Activated effector memory CD4-positive, alpha-beta T cell treated with anti-CD3 and anti-CD28 coated beads, Interleukin-2, amount 50 U/mL, for 16 hours (primary cell): ENCODE measurements at regions not wholly inside any gene's neighbourhood (a gene's known extent, or its start where the extent isn't known, plus 50 kb on each side); places are given as distances from the start of the nearest gene placed in this dataset.
A peak's percentile ranks its signal among the peaks of the same experiment; 100 is the strongest.

Experiments
- DNase-seq: peaks from one replicate; pipeline ENCODE4 v3.0.0-alpha.2; 2020

DNA sequence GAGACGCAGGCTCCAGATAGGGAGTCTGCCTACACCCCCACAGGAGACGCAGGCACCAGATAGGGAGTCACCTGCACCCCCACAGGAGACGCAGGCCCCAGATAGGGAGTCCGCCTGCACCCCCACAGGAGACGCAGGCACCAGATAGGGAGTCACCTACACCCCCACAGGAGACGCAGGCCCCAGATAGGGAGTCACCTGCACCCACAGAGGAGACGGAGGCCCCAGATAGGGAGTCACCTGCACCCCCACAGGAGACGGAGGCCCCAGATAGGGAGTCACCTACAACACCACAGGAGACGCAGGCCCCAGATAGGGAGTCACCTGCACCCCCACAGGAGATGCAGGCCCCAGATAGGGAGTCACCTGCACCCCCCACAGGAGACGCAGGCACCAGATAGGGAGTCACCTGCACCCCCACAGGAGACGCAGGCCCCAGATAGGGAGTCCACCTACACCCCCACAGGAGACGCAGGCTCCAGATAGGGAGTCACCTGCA lies 77.2 kb upstream of the PPP2R2D start:
- peak; percentile 53 for DNase-seq

DNA sequence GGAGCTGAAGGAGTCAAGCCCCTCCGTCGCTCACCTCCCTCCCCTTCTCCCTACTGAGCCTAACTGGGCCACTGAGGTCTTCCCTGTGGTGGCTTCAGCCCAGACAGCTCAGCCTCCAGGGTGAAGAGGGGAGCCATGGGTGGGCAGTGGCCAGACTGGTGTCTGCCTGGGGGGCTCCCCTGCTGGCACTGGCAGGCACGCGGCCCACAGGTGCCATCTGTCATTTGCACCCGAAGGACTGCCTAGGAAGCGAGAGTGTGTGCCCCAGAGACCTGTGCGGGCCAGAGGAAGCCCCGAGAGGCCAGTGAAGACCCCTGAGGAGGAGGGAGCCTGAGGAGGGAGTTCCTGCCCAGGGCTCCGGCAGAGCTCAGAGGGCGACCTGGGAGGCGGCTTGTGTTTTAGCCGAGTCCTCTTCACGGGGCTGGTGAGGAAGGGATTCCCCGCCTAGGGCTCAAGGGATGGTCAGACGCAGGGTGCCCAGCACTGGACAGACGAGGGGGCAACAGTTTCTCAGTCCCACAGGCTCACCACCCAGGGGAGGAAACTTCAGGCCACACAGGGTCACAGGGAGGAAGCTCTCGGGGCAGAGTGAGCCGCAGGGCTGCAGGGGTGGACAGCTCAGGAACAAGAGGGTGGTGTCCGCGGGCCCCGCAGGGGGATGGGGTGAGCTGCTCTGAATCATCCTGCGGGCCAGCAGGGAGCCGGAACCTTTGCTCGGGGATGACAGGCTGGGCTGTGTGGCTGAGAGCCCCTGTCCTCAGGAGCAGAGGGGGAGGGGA lies 76.2 kb upstream of the PPP2R2D start:
- peak; percentile 60 for DNase-seq

DNA sequence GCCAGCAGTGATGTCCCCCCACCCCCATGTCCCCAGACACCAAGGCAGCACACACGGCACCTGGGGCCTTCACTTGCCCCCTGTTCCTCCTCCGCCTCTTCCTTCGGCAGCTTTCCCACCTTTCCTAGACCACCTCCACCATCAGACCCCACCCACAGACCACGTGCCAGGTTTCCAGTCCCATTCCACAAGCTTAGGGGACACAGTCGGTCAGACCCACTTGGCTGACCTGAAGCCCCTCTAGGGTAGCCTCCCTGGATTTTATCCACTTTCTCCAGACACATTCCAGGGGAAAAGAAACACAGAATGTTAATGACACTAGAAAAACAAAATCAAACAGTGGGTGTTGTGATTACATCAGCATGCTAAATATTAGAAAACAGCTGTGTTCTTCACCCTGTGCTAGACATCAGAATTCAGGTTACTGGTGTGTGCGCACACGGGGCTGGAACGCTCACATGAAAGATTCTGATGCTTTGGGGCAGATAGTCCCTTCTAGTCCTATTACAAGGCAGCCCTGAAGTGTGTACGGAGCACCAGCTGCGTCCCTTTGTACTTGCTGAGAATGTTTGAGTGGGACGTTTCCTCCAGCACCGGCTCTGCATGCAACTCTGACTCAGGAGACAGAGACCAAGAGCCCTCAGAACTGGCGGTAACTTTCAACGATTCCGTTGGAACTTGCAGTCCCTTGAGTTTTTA lies 75.5 kb upstream of the PPP2R2D start:
- DNase-seq = peak; percentile 31

DNA sequence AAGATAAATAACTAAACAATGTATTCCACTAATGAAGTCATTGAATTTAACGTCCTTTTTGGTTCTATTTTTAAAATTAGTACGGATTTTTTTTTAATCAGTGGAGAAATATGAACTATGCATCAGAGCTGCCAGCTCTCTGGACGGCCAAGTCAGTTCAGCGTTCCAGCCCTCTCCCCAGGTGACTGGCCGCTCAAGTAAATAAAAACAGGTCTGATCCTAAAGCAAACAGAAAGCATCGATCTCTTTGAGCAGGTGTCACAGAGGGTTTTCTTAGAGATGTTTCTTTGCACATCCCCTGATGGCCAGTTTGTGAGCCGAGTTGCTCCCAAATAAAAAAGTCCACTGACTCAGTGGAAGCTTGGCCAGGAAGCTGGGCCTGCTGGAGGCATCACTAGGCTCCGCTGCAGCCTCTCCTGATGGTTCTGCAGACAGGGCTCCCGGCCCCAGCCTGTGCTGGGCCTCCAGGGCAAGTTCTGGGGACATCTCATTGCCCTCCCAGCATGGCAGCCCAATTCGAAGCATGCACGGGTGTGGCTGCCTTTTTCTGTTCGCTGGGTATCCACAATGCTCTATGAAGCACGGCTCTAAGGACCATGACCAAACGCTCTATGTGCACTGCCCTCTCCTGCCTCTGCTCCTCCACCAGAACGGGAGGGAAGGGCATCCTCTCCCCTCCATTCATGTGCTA lies 74.7 kb upstream of the PPP2R2D start:
- DNase-seq = no peak

DNA sequence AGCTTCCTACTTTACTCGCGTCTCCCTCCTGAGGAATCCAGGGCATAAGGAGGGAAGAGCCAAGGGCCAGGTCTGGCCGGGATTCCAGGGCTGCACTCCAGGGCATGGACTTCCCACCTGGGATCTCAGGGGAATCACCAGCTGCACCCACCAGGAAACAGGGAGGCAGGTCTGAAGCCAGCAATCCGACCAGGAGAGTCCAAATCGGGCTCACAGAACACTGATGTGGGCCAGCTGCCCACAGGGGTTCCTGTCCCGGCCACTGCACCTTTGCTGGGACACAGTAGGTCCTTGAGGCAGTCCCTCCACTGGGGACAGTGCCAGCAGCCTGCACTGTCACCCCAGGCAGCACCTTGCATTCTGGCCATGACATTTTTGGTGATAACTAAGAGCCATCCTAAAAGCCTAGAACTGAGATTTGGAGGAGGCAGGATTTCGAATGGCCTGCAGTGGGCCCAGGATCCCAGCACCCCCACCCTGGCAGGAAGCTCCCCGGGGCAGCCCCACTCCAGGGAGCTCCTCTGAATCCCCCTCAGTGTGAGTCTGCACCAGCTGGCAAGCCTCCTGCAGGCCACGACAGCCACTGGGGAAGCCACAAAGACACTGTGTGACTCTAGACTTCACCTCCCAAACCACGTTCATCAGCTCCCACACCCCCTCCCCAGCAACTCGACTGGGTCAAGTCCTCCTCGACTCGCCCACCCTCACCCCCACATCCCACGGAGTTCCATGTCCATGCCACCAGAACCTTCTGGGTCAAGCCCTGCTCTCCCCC lies 71.5 kb upstream of the PPP2R2D start:
- DNase-seq = no peak

DNA sequence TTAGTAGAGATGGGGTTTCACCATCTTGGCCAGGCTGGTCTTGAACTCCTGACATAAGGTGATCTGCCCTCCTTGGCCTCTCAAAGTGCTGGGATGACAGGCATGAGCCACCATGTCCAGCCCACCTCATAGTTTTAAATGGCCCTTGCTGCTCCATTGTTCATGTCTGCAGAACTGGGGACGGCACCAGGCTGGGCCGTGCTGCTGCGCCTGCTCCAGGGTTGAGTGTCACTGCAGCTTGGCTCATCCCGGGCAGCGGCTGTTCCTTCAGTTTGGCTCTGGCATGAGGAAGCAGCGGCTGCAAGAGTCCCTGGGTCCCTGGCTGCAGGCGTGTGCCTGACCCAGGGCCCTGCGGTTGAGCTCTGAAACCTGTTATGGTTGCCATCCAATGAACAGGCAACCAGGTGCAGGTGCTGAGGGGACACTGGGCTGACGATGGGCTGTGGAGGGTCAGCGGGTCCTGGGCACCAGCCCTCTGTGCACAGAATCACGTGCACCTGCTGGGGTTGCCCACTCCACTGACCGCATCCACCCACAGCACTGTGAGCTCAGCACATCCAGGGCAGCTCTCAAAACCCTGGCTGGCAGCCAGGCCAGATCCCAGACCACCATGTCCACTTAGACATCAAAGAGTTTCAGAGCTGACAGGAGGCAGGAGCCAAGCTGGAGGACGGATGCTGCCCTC lies 70.2 kb upstream of the PPP2R2D start:
- DNase-seq = no peak

DNA sequence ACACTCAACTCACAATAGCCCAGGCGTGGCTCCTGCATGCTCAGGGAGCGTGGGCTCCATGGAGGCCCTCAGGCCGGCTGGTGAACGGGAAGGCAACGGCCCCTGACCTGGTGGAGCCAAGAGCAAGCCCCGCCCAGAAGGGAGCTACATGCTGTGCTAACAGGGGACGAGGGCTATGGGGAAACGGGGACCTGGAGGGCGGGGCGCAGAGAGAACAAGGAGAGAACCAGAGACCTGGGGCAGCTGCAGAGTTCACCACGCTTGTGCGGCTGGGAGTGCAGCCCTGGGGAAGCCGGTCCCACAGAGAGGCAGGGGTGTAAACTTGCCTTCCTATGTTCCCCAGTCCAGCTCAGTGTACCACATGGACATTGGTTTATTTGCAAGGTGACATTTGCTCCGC lies 69.2 kb upstream of the PPP2R2D start:
- no peak for DNase-seq

DNA sequence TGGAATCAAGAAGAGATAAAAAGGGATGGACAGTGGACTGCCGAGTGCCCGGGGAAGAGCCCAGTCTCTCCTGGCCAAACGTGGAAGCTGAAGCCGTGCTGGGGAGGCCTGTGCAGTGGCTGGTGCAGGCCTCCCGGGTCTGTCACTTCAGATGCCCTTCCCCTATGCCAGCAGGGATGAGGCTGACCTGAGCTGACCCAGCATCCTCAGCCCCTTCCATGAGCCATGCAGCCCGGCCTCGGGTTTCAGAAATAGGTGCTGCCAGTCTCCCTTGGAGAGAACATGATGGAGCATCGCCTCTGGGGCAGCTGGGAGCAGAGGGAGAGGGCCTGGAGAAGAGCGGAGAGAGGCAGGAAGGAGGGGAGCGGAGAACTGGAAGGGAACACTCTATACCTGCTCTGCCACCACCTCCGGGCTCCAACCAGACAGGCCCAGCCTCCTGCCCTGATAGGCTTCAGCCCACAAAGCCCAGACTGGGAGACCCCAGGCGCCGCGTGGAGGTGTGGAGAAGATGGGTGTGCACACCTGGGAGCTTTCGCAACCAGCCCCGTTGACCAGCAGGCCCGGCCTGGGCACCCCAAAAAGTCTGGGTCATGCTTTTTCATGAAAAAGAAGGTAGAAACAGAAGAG lies 68.6 kb upstream of the PPP2R2D start:
- DNase-seq = no peak

DNA sequence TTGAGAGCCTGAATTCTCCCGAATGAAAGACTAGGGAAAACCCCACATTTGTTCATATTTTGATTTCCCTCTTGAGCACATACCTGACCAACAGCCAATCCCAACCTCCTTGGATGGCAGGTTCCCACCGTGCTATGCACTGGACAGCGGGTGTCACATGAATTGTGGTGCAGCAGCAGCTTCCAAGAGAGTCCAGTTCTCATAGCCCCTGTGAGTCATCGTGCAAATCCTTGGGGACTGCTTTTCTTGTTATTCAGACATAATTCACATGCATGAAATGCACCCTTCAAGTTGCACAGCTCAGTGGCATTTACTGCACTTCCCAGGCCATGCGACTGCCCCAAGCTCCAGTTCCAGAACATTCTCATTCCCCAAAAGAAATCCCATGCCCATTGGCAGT lies 67.8 kb upstream of the PPP2R2D start:
- no peak for DNase-seq

DNA sequence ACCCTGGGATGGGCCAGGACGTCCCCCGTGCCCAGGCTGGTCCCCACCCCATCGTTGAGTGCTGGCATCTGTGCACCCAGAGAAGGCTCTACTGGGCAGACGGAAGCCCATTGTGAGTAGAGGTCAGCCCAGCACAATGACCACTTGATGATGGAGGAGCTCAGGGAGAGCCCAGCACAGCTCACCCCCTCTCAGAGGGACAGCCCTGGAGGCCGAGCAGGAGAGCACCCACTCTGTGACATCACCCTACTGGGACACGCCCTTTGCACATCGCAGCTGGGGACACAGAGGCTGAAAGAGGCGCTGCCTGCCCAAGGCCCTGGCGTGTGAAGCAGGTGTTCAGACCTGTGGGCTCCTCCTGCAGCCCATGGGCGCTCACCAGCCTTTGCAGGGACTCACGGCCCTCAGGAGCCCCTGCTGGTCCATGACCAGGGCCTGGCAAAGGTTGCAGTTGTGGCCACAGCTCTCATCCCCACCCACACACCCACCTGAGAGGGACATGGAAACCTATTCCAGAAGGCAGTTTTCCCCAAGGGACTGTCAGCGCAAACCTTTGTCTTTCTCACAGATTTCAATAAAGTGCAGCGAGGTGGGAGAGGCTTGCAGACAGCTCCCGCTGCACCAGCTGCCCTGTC lies 67.2 kb upstream of the PPP2R2D start:
- DNase-seq = no peak

DNA sequence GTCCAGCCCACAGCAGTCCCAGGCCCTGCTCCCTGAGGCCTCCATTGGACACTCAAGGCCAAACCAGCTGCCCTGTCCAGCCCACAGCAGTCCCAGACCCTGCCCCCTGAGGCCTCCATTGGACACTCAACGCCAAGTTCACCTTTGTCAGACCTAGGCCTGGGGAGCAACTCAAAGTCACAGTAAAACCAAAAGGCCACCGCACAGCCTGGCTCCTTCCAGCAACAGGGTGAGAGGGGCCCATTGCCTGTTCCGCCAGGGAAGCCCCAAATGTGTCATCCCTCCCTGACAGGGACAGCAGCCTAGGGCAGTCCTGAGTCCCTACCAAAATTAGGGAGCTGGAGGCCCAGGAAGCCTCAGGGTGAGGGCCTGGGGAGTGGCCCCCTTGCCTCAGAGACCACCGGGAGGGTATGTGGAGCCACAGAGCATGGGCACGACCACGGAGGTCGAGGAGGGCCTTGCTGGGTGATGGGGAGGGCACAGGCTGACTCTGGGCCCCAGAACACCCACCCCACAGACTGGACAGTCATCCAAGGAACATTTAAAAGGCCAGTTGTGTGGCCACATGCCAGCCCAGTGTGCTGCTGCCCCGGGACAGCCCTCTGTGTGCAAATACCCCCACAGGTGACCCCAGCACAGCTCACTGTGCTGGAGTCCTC lies 66.5 kb upstream of the PPP2R2D start:
- DNase-seq = no peak

DNA sequence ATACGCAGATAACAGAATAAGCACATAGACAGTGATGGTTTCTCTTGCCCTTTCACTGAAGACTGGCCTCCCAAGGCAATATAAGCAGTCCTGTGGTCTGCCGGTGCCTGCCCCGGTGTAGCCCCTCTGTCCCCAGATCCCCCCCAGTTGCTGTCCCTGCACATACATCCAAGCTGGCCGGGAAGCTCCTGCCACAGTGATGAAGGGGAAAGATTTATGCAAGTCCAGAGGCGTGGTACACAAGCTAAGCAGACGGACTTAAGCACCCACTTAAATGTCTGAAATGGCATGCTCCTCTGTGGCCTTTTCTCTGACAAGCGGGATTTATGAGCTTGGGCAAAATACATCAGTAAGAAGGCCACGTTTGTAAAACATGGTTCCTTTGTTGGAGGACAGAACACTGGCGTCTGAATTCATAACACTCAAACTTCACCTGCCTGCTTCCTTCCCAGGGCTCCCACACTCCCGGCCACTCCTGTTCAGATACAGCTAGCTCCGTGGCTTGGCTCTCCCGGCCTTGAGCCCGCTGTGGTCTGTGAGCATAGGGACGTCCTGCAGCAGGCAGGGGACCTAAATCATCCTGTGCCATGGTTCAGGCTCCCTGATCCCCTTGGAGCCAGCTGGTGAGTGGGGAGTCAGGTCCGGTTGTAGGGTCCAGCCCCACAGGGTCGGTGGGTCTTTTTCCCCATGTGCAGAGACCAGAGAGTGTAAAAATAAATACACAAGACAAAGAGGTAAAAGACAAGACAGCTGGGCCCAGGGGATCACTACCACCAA lies 61.7 kb upstream of the PPP2R2D start:
- peak; percentile 42 for DNase-seq

DNA sequence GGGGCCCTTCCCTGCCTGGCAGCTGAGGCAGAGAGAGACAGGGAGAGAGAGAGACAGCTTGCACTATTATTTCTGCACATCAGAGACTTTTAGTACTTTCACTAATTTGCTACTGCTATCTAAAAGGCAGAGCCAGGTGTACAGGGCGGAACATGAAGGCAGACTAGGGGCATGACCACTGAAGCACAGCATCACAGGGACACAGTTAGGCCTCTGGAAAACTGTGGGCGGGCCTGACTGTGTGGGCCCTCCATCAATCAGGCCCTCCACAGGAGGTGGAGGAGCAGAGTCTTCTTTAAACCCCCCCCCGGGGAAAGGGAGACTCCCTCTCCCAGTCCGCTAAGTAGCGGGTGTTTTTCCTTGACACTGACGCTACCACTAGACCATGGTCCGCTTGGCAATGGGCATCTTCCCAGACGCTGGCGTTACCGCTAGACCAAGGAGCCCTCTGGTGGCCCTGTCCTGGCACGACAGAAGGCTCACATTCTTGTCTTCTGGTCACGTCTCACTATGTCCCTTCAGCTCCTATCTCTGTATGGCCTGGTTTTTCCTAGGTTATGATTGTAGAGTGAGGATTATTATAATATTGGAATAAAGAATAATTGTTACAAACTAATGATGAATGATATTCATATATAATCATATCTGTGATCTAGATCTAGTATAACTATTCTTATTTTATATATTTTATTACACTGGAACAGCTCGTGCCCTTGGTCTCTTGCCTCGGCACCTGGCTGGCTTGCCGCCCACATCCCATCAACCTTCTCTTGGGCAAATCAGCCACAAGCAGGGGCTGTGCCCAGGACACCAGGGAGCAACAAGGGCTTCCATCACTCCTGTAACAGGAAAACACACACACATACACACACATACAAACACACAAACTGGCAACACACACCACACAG lies 60.7 kb upstream of the PPP2R2D start:
- DNase-seq = peak; percentile 54

DNA sequence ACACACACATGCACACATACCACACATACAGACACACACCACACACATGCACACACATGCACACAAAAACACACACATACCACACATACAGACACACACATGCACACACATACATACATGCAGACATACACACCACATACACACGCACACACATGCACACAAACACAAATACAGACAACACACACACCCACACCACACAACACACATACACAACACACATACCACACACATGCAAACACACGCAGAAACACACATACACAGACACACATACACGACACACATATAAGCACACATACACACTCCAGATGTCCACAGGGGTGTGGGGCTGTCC lies 60.1 kb upstream of the PPP2R2D start:
- DNase-seq = no peak

DNA sequence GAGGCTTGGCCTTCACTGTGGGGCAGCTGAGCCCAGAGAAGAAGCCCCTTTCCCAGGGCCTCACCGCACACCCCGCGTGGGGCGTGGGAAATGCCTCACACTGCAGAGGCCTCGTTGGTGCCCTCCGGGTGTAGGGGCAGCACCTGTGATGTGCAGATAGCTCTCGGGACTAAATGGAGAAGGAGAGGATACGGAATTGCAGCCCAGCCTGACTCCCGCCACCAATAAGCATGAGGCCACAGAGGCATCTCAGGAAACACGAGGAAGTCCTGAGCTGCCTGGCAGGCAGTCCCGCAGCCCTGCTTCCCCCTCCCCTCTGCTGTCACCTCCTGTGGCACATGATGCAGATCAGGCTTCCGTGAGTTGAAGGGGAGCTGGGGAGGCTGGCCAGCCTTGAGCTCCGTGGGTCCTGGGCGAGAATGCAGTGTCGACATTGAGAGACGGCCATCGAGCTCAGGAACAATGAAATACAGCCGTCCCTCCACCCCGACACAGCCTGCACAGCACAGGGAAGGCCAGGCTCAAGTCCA lies 59.6 kb upstream of the PPP2R2D start:
- DNase-seq = peak; percentile 46

DNA sequence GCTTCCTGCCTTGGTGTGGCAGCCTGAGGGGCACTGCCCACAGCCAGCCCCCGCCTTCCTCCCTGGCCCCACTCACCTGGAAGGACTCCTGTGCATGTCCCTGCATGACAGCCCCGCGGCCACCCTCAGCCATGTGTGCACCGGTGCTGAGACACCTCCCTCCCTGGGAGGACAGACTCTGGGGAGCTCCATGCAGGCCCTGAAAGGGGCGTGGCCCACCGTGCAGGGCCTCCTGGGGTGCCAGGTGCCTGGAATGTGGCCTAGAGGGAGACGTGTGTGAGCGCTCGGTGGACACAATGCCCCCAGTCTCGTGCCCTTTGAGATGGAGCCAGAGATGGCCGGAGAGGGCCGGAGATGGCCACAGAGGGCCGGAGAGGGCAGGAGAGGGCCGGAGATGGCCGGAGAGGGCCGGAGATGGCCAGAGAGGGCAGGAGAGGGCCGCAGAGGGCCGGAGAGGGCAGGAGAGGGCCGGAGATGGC lies 59.1 kb upstream of the PPP2R2D start:
- DNase-seq = peak; percentile 60

DNA sequence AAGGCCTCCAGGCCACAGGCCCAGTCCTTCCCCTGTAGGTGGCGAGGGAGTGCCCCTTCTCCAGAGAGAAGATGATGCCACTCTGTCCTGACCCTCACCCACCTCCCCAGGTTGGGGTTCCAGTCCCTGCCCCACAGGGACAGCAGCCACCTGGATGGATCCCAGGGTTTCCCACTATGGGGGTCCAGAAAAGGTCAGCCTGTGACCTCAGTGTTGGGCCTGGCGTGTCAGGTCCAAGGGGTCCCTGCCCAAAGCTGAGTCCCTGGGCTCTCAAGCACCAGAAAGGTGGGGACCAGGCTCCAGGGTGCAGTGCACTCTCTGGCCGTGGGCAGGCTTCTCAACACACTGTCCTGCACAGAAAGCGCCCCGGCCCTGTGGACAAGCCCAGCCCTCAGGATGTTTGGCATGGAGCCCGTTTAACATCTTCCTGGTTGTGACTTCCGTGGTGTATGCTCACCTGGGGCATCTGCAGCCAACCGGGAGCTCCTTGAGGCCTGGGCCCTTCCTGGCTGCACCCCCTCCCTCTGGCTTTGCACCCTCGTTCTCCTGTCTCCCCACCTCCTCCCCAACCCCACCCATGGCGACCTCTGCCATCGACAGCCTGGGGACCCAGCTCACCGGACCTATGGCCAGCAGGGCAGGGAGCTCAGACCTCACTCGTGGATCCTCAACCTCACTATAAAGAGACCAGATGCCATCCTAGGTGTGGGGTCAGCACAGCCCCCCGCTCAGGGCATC lies 58.3 kb upstream of the PPP2R2D start:
- peak; percentile 61 for DNase-seq

DNA sequence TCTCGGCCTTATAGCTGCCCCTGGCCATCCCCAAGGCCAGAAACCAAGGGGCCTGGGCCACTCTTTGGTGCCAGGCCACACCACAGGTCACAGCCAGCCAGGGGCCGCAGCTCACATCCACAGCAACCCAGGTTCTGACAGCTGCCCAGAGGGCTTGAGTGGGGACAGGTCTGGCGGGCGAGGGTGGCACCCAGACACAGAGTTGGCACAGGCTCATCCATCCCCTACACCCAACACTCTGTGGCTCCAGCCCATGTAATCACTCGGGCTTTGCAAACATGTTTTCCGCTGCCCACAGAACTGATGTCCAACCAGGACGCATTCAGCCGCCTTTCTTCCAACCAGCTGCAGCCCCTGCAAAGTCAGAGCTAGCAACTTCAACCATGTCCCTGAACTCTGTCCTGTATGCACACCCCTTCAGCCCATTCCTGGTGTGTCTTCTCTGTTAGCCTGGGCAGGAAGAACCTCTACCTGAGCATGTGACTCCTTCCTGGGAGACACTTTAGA lies 57.7 kb upstream of the PPP2R2D start:
- DNase-seq = peak; percentile 46
